HG03097 (cell line): ENCODE measurements at regions not wholly inside any gene's neighbourhood (a gene's known extent, or its start where the extent isn't known, plus 50 kb on each side); places are given as distances from the start of the nearest gene placed in this dataset.
A peak's percentile ranks its signal among the peaks of the same experiment; 100 is the strongest.
"Not testable (repeated sequence)": the region's sequence is repeated elsewhere in the genome, so short reads cannot be mapped to it uniquely, and the experiment has no call there.

ENCODE experiments used
- ATAC-seq: cut with Tn5 transposase; IDR thresholded peaks from one replicate; pipeline ENCODE4 v1.9.1; 2021; ENCODE audit not compliant: unreplicated experiment, low FRiP score

GRCh38 chr4:123666486-123666885 is 269.9 kb downstream of the SPRY1 start:
- ATAC-seq: no peak

GRCh38 chr4:123667496-123667895 is 270.9 kb downstream of the SPRY1 start:
- ATAC-seq: no peak

GRCh38 chr4:123667991-123668390 is 271.4 kb downstream of the SPRY1 start:
- no peak for ATAC-seq

DNA sequence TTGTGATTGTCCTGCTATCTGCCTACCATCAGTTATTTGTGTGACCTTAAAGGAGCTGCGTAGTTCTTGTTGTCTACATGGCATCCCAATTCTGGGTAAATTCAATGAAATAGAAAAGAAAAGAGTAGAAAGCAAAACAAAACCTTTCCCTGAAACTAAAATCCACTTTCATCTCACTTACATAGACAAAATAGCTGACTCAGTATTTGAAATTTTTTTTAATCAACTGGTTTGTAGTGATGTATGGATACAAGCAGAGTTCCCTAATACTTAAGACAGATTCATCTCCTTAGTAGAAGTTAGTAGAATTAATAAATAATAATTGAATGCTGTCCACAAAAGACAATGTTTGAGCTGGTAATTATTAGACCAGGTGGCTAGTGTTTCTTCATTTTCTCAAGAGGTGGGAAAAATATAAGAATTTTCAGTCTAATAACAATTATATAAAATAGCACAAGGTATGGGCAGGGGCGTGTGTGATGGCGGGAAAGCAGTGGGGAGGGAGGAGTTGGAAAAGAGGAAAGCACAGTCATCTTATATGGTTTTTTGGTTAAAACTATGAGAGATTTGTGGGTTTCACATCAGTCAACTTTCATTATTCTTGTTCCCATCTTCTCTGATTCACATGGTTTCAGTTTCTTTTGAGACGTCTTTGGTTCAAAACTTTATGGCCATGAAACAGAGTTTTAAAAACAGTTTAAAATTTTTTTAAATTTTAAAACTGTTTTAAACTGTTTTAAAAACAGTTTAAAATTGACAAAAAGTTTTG is 275.2 kb downstream of the SPRY1 start:
- ATAC-seq: peak; percentile 84

DNA sequence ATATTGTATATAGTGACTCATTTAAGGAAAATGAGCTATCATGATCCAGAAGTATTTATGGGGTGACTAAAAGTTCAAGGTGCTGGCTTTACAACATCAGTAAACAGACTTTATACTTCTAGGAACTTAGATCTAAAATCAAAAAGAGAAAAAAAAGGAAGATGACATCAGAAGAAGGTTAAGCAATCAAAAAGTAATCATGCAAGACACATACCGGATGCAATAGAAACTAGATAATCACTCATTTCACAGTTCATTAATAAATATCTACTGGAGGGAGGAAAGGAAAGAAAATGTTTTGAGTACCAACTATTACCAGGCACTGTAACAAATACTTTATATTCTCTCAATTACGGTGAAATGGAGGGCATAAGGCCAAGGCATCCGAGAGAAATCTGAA is 276.4 kb downstream of the SPRY1 start:
- ATAC-seq: no peak

- no peak for ATAC-seq
Measured at GRCh38 chr4:123673971-123674370, 277.4 kb downstream of the SPRY1 start.

- ATAC-seq: no peak
Measured at GRCh38 chr4:123674762-123675465, 278.3 kb downstream of the SPRY1 start.

- ATAC-seq: no peak
Measured at GRCh38 chr4:123675567-123675966, 279.0 kb downstream of the SPRY1 start.

GRCh38 chr4:123676071-123676889 is 279.7 kb downstream of the SPRY1 start:
- ATAC-seq: no peak

DNA sequence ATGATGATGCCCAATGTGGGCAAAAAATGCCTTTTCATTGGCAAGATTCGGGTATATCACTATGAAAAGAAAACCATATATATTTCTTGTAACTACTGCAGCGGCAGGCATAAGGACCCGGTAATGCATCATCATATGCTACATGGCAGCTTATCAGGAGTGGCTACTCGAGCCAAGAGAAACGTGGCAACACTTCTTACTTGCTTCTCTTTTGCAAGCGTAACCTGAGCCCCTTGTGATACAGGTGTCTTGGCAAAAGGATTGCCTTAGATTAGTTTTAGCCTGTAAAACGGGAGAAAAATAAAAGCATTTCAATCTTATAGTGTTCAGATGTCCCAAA is 280.3 kb downstream of the SPRY1 start:
- ATAC-seq: no peak

DNA sequence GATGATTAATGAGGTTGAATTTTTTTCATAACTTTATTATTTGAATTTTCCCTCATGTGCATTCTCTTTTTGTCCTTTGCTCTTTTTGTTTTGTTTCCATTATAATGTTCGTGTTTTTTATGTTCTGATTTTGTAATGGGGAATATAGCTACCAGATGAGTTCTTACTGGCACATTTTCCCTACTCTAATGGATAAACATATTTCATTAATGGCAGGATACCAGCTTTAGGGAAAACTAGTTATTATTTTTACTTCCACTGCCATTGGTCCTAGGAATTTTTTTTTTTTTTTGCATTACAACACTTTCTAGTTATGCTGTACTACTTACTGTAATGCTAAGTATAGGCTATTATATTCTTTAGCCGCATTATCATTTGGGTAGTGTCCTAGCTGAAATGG is 286.3 kb downstream of the SPRY1 start:
- no peak for ATAC-seq

GRCh38 chr4:123684937-123685336 is 288.3 kb downstream of the SPRY1 start:
- not testable (repeated sequence) for ATAC-seq

DNA sequence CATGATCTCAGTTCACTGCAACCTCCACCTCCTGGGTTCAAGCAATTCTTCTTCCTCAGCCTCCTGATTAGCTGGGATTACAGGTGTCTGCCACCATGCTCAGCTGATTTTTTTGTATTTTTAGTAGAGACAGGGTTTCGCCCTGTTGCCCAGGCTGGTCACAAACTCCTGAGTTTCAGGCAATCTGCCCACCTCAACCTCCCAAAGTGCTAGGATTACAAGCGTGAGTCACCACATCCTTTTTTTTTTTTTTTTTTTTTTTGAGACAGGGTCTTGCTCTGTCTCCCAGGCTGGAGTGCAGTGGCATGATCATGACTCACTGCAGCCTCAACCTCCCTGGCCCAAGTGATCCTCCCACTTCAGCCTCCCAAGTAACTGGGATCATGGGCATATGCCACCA is 298.9 kb downstream of the SPRY1 start:
- ATAC-seq: not testable (repeated sequence)

GRCh38 chr4:123696687-123697086 is 300.1 kb downstream of the SPRY1 start:
- no peak for ATAC-seq

GRCh38 chr4:123698556-123698955 is 302.0 kb downstream of the SPRY1 start:
- ATAC-seq: no peak

DNA sequence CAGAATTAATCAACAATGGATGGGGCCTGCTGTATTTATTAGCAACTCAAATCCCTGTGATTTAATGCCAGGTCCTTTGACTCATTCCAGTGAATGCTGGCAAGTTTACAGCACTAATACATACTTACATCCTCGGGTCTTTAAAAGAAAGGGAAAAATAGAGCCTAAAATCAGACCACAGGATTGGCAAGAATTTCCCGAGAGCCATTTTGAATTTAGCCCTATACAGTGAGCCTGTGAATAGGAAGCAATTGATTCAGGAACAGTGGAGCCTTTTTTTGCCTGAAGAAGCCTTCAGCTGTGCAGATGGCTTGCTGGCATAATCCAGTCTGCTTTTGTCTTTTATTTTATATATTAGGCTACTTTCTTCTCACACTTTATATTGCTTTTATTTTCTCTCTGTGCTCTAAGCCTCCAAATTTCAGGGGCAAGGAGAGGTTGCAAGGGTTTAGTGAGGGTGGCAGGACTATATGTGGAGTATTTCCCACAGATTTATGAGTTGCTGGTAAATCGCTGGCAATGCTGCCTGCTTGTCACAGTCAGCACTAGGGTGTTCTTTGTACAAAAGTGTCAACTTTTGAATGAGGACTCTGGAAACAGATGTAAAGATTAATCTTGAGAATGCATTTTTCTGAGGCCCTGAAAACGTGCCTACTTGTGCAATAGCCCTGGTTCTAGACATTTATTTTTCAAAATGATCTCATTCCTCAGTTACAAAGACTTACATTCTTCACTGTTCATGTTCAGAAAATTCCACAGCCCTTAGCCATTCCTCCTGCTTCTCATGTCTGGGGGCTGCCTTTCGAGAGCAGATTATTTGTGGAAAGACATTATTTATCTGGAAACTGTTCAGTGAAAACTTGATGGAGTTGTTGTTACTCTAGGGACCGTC is 303.5 kb downstream of the SPRY1 start:
- ATAC-seq: no peak

- ATAC-seq: no peak
Measured at GRCh38 chr4:123701131-123701575, 304.6 kb downstream of the SPRY1 start.

GRCh38 chr4:123705419-123705818 is 308.8 kb downstream of the SPRY1 start:
- ATAC-seq: no peak

DNA sequence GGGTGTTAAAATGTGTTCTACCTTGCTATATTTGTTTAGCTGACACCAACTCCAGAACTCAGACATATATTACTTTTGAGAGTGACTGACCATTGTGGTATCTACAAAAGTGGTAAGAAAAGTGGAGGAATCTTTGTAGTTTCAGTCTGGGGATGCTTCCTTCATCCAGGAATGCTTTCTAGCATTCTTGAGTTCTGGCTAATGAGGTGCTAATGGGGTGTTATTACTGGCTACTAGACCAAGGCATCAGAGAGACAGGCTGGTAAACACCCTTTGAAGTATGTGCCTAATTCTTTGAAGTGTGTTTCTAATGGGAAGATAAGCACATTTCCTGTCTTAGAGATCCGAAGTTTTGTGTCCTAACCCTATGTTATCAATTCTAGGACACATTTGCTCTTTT is 310.4 kb downstream of the SPRY1 start:
- ATAC-seq: no peak

GRCh38 chr4:123708902-123709301 is 312.3 kb downstream of the SPRY1 start:
- no peak for ATAC-seq
